K562 (cell line): ENCODE measurements at regions not wholly inside any gene's neighbourhood (a gene's known extent, or its start where the extent isn't known, plus 50 kb on each side); places are given as distances from the start of the nearest gene placed in this dataset.

ENCODE experiments used
- CTCF ChIP-seq, 3 experiments: IDR thresholded peaks in 2 of 3; conservative IDR thresholded peaks in 1 of 3; 2 replicates each; pipeline ENCODE4 v1.5.1; 2011 to 2012; ENCODE audit warnings: low read length in 3 of 3, mild to moderate bottlenecking in 3 of 3, control low read depth in 2 of 3, improper control_type of control experiment in 1 of 3, inconsistent platforms in 1 of 3, low read depth in 1 of 3, mixed read lengths in 1 of 3, moderate library complexity in 1 of 3; ENCODE audit not compliant: insufficient read depth in 2 of 3
- EZH2 ChIP-seq: IDR thresholded peaks from 2 replicates; pipeline ENCODE4 v1.6.1; 2012; ENCODE audit warnings: low read depth, mild to moderate bottlenecking, inconsistent platforms, low read length, borderline replicate concordance
- GABPB1 ChIP-seq: sonication (generic); formaldehyde crosslinking; IDR thresholded peaks from 2 replicates; pipeline ENCODE4 v1.8.0; 2022; ENCODE audit warnings: mild to moderate bottlenecking, missing genetic modification reagents
- MAX ChIP-seq: sonication (generic); formaldehyde crosslinking; IDR thresholded peaks from 2 replicates; pipeline ENCODE4 v1.9.0; 2022; ENCODE audit warnings: mild to moderate bottlenecking, missing genetic modification reagents
- RFX5 ChIP-seq: IDR thresholded peaks from 2 replicates; pipeline ENCODE4 v1.6.1; 2011; ENCODE audit warnings: low read depth, mild to moderate bottlenecking, improper control_type of control experiment, low read length
- TCFL5 ChIP-seq: fragments of 250-450 bp; sonication (Bioruptor Pico); conservative IDR thresholded peaks from 2 replicates; pipeline ENCODE4 v1.6.1; 2021; ENCODE audit warnings: mild to moderate bottlenecking, moderate library complexity, matching md5 sums
- ZNF311 ChIP-seq: fragments of 250-450 bp; sonication (Bioruptor Pico); IDR thresholded peaks from 2 replicates; pipeline ENCODE4 v1.4.0; 2020; ENCODE audit warnings: mild to moderate bottlenecking, moderate library complexity
- ZNF408 ChIP-seq: fragments of 250-450 bp; sonication (Bioruptor Pico); IDR thresholded peaks from 2 replicates; pipeline ENCODE4 v1.4.0; 2020; ENCODE audit warnings: low read depth, mild to moderate bottlenecking, moderate library complexity

DNA sequence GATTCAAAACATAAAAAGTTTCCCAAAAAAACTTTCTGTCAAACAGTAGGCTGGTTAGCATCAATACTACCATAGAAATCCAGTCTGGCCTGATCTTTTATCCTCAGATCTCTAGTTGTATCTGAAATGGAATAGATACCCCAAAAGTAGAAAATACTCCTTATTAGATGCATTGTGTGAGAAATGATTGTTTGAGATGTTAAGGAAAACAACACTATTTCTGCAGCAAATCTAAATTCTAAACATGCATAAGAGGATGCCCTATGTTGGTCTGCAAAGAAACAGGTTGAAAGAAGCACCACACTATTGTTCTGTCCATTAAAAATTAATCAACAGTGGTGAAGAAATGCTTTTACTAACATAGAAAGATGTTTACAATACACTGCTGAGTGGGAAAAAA, 121.0 kb downstream of the NPY start:
- TF ChIP-seq RFX5 (no peak), CTCF (IDR thresholded peaks at IDR 0.05 in 2 of 3, conservative IDR thresholded peaks at IDR 0.05 in 1 of 3; ENCODE audit: insufficient read depth in 2 of 3, low read depth in 1 of 3, low read length in 3 of 3) (no peak), GABPB1 (no peak), TCFL5 (no peak), ZNF408 (no peak), ZNF311 (CRISPR knock-in tag) (no peak), EZH2 (no peak), MAX (CRISPR knock-in tag) (no peak)
